ENCODE measurements at regions not wholly inside any gene's neighbourhood (a gene's known extent, or its start where the extent isn't known, plus 50 kb on each side); places are given as distances from the start of the nearest gene placed in this dataset.

DNA sequence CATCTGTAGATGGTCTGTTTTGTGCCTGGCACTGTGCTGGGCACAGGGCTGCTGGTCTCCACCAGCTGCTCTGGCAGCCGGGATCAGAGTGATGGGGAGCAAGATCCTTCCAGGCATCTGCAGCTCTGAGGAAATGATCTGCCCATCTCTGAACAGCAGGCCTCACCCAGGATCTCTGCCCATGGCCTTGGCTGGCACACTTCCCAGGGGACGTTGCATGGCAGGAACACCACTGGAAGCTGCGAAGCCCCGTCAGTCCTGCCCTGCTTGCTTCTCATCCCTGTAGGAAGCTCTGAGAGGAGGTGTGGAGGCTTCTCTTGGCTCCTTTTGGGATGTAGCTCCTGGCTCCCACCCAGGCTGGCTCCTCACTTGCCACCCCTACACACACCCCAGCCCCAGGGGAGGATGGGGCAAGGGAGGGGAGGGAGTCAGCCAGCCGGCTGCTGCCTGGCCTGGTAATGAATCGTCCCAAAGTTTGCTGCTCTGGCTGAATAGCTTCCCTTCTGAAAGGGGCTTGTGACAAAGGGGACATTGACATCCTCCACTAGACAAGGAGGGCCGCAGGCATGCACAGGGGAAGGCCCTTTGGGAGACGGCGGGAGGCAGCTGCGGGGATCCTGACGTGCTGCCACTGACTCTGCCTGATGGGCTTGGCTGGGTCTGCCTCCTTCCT lies 108.9 kb downstream of the VEGFA start:
- TF ChIP-seq, protein P1, sequence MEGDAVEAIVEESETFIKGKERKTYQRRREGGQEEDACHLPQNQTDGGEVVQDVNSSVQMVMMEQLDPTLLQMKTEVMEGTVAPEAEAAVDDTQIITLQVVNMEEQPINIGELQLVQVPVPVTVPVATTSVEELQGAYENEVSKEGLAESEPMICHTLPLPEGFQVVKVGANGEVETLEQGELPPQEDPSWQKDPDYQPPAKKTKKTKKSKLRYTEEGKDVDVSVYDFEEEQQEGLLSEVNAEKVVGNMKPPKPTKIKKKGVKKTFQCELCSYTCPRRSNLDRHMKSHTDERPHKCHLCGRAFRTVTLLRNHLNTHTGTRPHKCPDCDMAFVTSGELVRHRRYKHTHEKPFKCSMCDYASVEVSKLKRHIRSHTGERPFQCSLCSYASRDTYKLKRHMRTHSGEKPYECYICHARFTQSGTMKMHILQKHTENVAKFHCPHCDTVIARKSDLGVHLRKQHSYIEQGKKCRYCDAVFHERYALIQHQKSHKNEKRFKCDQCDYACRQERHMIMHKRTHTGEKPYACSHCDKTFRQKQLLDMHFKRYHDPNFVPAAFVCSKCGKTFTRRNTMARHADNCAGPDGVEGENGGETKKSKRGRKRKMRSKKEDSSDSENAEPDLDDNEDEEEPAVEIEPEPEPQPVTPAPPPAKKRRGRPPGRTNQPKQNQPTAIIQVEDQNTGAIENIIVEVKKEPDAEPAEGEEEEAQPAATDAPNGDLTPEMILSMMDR (IDR thresholded peaks at IDR 0.05) = no peak
- TF ChIP-seq POLR2AphosphoS5 (IDR thresholded peaks at IDR 0.05) = no peak

Data from sigmoid colon (tissue), 4 donors.